CD8-positive, alpha-beta memory T cell (primary cell): ENCODE measurements at regions not wholly inside any gene's neighbourhood (a gene's known extent, or its start where the extent isn't known, plus 50 kb on each side); places are given as distances from the start of the nearest gene placed in this dataset.

ENCODE experiments used
- CTCF ChIA-PET: fragments of 350-600 bp; sonication (Branson Sonifier 250); formaldehyde crosslinking; loops from one replicate; lab custom pipeline; 2021; ENCODE audit warnings: antibody characterized with exemption; lab: Charles Lee
- POLR2A ChIA-PET: fragments of 350-600 bp; sonication (Branson Sonifier 250); formaldehyde crosslinking; loops from one replicate; lab custom pipeline; 2021; ENCODE audit warnings: antibody characterized with exemption; lab: Charles Lee
- DNase-seq, 5 donors: peaks; one replicate each; pipeline versions ENCODE4 v3.0.0 to v3.0.0-alpha.2; 2020 to 2022; ENCODE audit warnings: mixed read lengths in 1 of 5
- H3K27ac ChIP-seq: one replicate; pipeline ENCODE4 v1.7.0; 2013; ENCODE audit warnings: low read depth, mild to moderate bottlenecking, low read length, moderate library complexity
- H3K27me3 ChIP-seq: 2 replicates; pipeline ENCODE4 v1.7.0; 2013; ENCODE audit warnings: low read length, mild to moderate bottlenecking; ENCODE audit not compliant: insufficient read depth, poor library complexity, severe bottlenecking
- H3K36me3 ChIP-seq: 2 replicates; pipeline ENCODE4 v1.7.0; 2013; ENCODE audit warnings: mild to moderate bottlenecking, low read length, moderate library complexity; ENCODE audit not compliant: insufficient read depth
- H3K4me1 ChIP-seq: 2 replicates; pipeline ENCODE4 v1.7.0; 2013; ENCODE audit warnings: mild to moderate bottlenecking, low read length, moderate library complexity; ENCODE audit not compliant: insufficient read depth
- H3K4me3 ChIP-seq: 2 replicates; pipeline ENCODE4 v1.7.0; 2013; ENCODE audit warnings: mild to moderate bottlenecking, low read length
- H3K9me3 ChIP-seq: 2 replicates; pipeline ENCODE4 v1.7.0; 2013; ENCODE audit warnings: mild to moderate bottlenecking, low read length
- H3K27ac Mint-ChIP-seq, 8 donors: one replicate each; pipeline ENCODE4 v1.8.0; 2020 to 2021; ENCODE audit warnings: mixed read lengths in 8 of 8, mild to moderate bottlenecking in 6 of 8, inconsistent platforms in 3 of 8, moderate library complexity in 3 of 8
- H3K27me3 Mint-ChIP-seq, 2 donors: one replicate each; pipeline ENCODE4 v1.8.0; 2020 to 2021; ENCODE audit warnings: mixed read lengths in 2 of 2, mild to moderate bottlenecking in 1 of 2, moderate library complexity in 1 of 2
- H3K36me3 Mint-ChIP-seq, 3 donors: one replicate each; pipeline ENCODE4 v1.8.0; 2020 to 2021; ENCODE audit warnings: mixed read lengths in 3 of 3, inconsistent platforms in 1 of 3, mild to moderate bottlenecking in 1 of 3
- H3K4me1 Mint-ChIP-seq, 3 donors: one replicate each; pipeline ENCODE4 v1.8.0; 2020 to 2021; ENCODE audit warnings: mixed read lengths in 3 of 3, inconsistent platforms in 1 of 3, mild to moderate bottlenecking in 1 of 3
- H3K4me3 Mint-ChIP-seq, 7 donors: one replicate each; pipeline ENCODE4 v1.8.0; 2020 to 2021; ENCODE audit warnings: mixed read lengths in 7 of 7, mild to moderate bottlenecking in 6 of 7, moderate library complexity in 4 of 7, inconsistent platforms in 2 of 7
- H3K9me3 Mint-ChIP-seq, 5 donors: one replicate each; pipeline ENCODE4 v1.8.0; 2020 to 2022; ENCODE audit warnings: mixed read lengths in 5 of 5, mild to moderate bottlenecking in 3 of 5, moderate library complexity in 2 of 5, inconsistent platforms in 1 of 5

DNA sequence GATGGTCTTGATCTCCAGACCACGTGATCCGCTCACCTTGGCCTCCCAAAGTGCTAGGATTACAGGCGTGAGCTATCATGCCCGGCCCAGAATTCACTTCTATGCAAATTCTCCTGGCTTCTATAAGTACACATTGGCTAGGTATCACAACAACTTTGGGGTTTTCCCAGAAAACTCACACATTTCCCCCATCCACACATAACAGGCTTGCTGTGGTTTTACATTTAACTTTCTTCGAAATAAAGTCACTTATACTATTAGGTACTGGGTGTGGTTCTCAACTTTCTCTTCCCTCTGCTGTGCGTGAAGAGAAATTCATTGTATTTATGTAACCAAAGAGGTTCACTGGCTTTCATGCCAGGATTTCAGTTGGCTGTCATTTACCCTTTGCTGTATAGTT is 439.4 kb upstream of the CWC22 start:
- Histone ChIP-seq H3K36me3 (no peaks in the 10 kb centered on the region), H3K4me3 (no peak overlapping the region), H3K9me3 (no peaks in the 10 kb centered on the region), H3K4me1 (no peaks in the 10 kb centered on the region), H3K27me3 (no peaks in the 10 kb centered on the region), H3K27ac (no peak overlapping the region)
- H3K4me3 Mint-ChIP-seq, result no peak overlapping the region
- no peak for DNase-seq
- ChIA-PET CTCF (interaction anchor here (1.3 kb wide), 1 partner anchor 11 kb away, joined by 5 read pairs; no protein-coding TSS in a partner anchor), POLR2A (no interaction called here)
- no peak overlapping the region for H3K27ac Mint-ChIP-seq
- H3K27me3 Mint-ChIP-seq, result no peaks in the 10 kb centered on the region
- no peaks in the 10 kb centered on the region for H3K4me1 Mint-ChIP-seq
- peaks cover 0 to 3% (median 0%) of the 10 kb centered on the region in 5 donors for H3K9me3 Mint-ChIP-seq
- no peaks in the 10 kb centered on the region for H3K36me3 Mint-ChIP-seq

DNA sequence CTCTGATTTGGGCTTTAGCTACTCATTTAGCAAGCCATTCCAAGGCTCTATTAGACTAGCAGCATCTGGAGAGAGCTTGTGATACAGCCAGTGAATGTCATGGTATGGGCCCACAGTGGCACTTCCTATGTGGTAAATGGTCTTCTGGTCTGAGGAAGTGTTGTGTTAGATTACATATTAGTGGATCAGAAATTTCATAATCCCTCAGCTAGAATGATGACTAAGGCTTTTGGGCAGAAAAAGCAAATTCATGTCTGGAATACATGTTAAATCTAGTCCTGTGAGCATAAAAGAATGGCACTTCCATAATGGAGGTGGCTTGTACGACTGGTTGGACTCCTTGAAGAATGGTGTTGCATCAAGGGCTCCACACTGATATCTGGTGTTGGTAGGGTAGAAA is 436.8 kb upstream of the CWC22 start:
- no peak for DNase-seq
- Histone ChIP-seq H3K27ac (no peak overlapping the region), H3K4me1 (no peaks in the 10 kb centered on the region), H3K4me3 (no peak overlapping the region), H3K36me3 (no peaks in the 10 kb centered on the region), H3K27me3 (no peaks in the 10 kb centered on the region), H3K9me3 (no peaks in the 10 kb centered on the region)
- Mint-ChIP-seq H3K27ac (no peak overlapping the region), H3K36me3 (no peaks in the 10 kb centered on the region), H3K4me3 (no peak overlapping the region), H3K9me3 (peaks cover 0 to 3% (median 0%) of the 10 kb centered on the region in 5 donors), H3K4me1 (no peaks in the 10 kb centered on the region), H3K27me3 (no peaks in the 10 kb centered on the region)
- ChIA-PET POLR2A (no interaction called here), CTCF (interaction anchor here (1.0 kb wide), 1 partner anchor 23 kb away, joined by 3 read pairs; no protein-coding TSS in a partner anchor)

DNA sequence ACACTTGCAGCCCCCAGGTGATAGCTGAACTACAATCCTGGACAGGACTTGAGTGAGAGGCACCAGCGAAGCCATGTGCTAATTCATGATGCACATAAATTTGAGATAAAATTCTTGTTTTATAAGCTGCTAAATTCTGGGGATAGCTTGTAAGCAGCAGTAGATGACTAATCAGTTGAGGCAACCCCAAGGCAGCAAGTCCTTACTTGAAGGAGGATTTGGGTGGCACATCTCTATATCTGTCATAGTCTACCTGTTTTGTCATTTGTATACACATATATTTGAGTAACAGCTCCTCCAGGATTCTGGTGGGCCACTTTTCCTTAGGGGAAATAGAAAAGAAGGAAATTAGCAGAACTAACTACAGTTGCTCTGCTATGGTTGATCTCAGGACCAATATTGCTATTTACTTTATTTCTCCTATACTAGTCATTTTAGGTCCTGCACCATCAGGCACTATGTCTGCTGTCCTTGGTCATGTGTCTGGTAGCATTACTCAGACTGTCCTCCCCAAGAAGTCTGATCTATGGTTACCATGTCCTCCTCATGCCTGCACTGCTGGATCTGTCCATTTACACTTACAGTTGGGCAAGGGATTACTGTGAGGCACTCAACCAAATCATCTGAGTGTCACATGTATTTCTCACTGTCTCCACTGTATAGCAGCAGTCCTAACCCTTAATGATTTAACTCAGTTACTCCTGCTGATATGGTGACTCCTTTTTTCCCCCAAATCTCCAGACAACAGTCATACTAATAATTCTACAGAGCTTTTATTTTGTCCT is 436.0 kb upstream of the CWC22 start:
- H3K36me3 ChIP-seq, result no peaks in the 10 kb centered on the region
- peaks cover 0 to 3% (median 0%) of the 10 kb centered on the region in 5 donors for H3K9me3 Mint-ChIP-seq

DNA sequence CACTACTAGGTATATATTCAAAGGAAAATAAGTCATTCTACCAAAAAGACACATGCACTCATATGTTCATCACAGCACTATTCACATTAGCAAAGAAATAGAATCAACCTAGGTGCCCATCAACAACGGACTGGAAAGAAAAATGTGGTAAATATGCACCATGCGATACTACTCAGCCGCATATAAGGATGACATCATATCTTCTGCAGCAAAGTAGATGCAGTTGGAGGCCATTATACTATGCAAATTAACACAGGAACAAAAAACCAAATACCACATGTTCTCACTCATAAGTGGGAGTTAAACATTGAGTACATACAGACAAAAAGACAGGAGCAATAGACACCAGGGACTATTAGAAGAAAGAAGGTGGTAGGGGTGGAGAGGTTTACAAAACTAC is 412.1 kb upstream of the CWC22 start:
- H3K4me1 ChIP-seq, result no peaks in the 10 kb centered on the region
- H3K36me3 ChIP-seq, result no peaks in the 10 kb centered on the region
- ChIA-PET CTCF (interaction anchor here (1.1 kb wide), 1 partner anchor 9 kb away, joined by 3 read pairs; no protein-coding TSS in a partner anchor), POLR2A (no interaction called here)
- no peak for DNase-seq
- Mint-ChIP-seq H3K4me1 (no peaks in the 10 kb centered on the region), H3K36me3 (no peaks in the 10 kb centered on the region), H3K27ac (no peak overlapping the region), H3K9me3 (peaks cover 0 to 5% (median 1%) of the 10 kb centered on the region in 5 donors), H3K27me3 (peaks cover 0 to 3% of the 10 kb centered on the region in 2 donors), H3K4me3 (no peak overlapping the region)
- H3K27ac ChIP-seq, result no peak overlapping the region
- H3K9me3 ChIP-seq, result no peaks in the 10 kb centered on the region
- H3K4me3 ChIP-seq, result no peak overlapping the region
- H3K27me3 ChIP-seq, result no peaks in the 10 kb centered on the region

More for the DNA sequence above, 436.0 kb upstream of the CWC22 start:
- Histone ChIP-seq H3K9me3 (no peaks in the 10 kb centered on the region), H3K4me3 (no peak overlapping the region), H3K4me1 (no peaks in the 10 kb centered on the region), H3K27me3 (no peaks in the 10 kb centered on the region), H3K27ac (no peak overlapping the region)
- Mint-ChIP-seq H3K4me1 (no peaks in the 10 kb centered on the region), H3K27me3 (no peaks in the 10 kb centered on the region), H3K36me3 (no peaks in the 10 kb centered on the region), H3K27ac (no peak overlapping the region), H3K4me3 (no peak overlapping the region)
- CTCF ChIA-PET, result interaction anchor here (1.0 kb wide), 1 partner anchor 22 kb away, joined by 3 read pairs; no protein-coding TSS in a partner anchor
- POLR2A ChIA-PET, result no interaction called here
- DNase-seq, result no peak

DNA sequence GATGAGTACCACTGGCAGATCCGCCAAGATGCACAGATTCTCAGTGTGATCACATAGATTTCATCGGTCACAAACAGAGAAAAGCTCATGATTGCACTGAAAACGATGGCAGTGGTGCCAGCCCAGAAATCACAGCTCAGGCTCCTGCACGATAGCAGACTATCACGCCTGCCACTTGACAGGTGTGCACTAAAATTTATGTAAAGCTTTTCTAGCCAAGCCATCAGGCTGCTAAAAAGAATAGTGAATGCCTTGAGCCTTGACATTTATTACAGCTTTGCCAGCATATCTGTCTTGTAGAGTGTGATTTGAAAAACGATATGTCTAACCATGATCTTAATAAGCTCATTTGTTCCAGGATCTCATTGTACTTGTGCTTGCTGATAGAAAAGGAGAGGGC is 409.5 kb upstream of the CWC22 start:
- ChIA-PET POLR2A (no interaction called here), CTCF (no interaction called here)
- Mint-ChIP-seq H3K4me1 (no peaks in the 10 kb centered on the region), H3K36me3 (no peaks in the 10 kb centered on the region), H3K4me3 (no peak overlapping the region), H3K9me3 (peaks cover 0 to 5% (median 1%) of the 10 kb centered on the region in 5 donors), H3K27me3 (peaks cover under 1 to 3% of the 10 kb centered on the region in 2 donors), H3K27ac (no peak overlapping the region)
- H3K9me3 ChIP-seq, result no peaks in the 10 kb centered on the region
- no peak overlapping the region for H3K27ac ChIP-seq
- H3K4me3 ChIP-seq, result no peak overlapping the region
- H3K36me3 ChIP-seq, result no peaks in the 10 kb centered on the region
- H3K27me3 ChIP-seq, result no peaks in the 10 kb centered on the region
- no peak for DNase-seq
- H3K4me1 ChIP-seq, result no peaks in the 10 kb centered on the region

DNA sequence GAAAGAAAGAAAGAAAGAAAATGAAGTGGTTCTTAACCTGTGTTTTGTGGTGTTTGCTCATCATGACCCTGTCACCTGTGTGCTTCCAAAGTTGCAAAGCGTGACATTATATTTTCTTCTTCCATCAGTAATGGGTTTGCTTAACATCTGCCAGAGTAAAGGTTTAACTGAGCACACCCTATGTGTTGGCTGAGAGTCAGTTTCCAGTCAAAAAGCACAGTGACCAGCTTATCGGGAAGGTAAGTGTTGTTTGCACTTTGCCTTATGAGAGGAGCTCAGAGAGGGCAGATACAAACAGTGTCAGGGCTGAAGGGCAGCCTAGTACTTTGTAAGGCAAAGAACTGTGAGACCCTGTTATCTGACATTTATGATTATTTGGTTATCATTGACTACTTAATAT is 406.2 kb upstream of the CWC22 start:
- ChIA-PET POLR2A (no interaction called here), CTCF (no interaction called here)
- H3K36me3 Mint-ChIP-seq, result no peaks in the 10 kb centered on the region
- Histone ChIP-seq H3K9me3 (no peaks in the 10 kb centered on the region), H3K27ac (no peak overlapping the region), H3K4me1 (no peaks in the 10 kb centered on the region), H3K4me3 (no peak overlapping the region), H3K36me3 (no peaks in the 10 kb centered on the region), H3K27me3 (no peaks in the 10 kb centered on the region)
- H3K27me3 Mint-ChIP-seq, result peaks cover 1 to 4% of the 10 kb centered on the region in 2 donors
- DNase-seq, result no peak
- H3K9me3 Mint-ChIP-seq, result peaks cover 0 to 1% (median 0%) of the 10 kb centered on the region in 5 donors
- no peak overlapping the region for H3K27ac Mint-ChIP-seq
- no peak overlapping the region for H3K4me3 Mint-ChIP-seq
- H3K4me1 Mint-ChIP-seq, result no peaks in the 10 kb centered on the region

DNA sequence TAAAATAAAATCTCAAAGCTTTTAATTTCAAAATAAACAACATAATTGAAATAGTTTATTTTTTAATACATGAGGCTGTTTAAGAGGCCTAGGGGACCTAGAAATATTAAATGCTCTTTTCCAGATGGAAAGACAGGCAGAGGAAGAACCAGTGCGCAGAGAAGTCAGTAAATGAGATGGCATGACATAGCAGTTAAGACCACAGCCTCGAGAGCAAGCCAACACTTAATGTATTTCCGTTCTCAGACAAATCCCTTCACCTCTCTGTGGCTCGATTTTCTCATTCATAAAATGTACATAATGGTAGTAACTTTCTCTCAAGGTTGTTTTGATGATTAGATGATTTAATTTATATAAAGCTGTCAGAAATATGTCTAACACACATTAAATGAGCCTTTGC is 405.1 kb upstream of the CWC22 start:
- Histone ChIP-seq H3K4me3 (no peak overlapping the region), H3K27ac (no peak overlapping the region), H3K9me3 (no peaks in the 10 kb centered on the region), H3K27me3 (no peaks in the 10 kb centered on the region), H3K36me3 (no peaks in the 10 kb centered on the region), H3K4me1 (no peaks in the 10 kb centered on the region)
- no peak for DNase-seq
- POLR2A ChIA-PET, result no interaction called here
- CTCF ChIA-PET, result no interaction called here
- Mint-ChIP-seq H3K4me1 (no peaks in the 10 kb centered on the region), H3K9me3 (no peaks in the 10 kb centered on the region), H3K27me3 (peaks cover 0 to 4% of the 10 kb centered on the region in 2 donors), H3K27ac (no peak overlapping the region), H3K36me3 (no peaks in the 10 kb centered on the region), H3K4me3 (no peak overlapping the region)

DNA sequence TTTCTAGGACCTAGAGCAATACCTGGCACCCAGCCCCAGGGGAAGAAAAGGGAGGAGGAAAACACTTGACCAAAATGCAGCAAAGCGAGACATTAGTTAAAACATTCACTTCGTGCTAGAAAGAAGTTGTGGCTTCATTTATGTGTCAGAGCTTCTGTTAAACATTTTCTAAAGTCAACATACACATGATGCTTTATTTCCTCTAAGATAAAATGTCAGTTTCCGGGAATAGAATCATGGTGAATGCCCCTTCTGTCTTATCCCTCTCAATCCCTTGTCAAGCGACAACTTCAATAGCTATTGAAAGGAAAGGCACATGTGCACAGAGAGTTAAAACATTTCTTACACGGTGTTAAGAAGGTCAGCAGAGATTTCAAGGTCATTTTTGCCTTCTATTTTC is 404.6 kb upstream of the CWC22 start:
- Histone ChIP-seq H3K4me1 (no peaks in the 10 kb centered on the region), H3K9me3 (no peaks in the 10 kb centered on the region), H3K4me3 (no peak overlapping the region), H3K36me3 (no peaks in the 10 kb centered on the region), H3K27me3 (no peaks in the 10 kb centered on the region), H3K27ac (no peak overlapping the region)
- peaks cover 0 to 4% of the 10 kb centered on the region in 2 donors for H3K27me3 Mint-ChIP-seq
- DNase-seq, result no peak
- no peaks in the 10 kb centered on the region for H3K4me1 Mint-ChIP-seq
- POLR2A ChIA-PET, result no interaction called here
- H3K9me3 Mint-ChIP-seq, result no peaks in the 10 kb centered on the region
- CTCF ChIA-PET, result no interaction called here
- no peak overlapping the region for H3K27ac Mint-ChIP-seq
- H3K4me3 Mint-ChIP-seq, result no peak overlapping the region
- no peaks in the 10 kb centered on the region for H3K36me3 Mint-ChIP-seq
